Mucosa of descending colon (tissue), 3 donors: ENCODE measurements at regions not wholly inside any gene's neighbourhood (a gene's known extent, or its start where the extent isn't known, plus 50 kb on each side); places are given as distances from the start of the nearest gene placed in this dataset.

Source experiments
- ATAC-seq: fragments of 200-7000 bp; cut with Tn5 transposase; one replicate; pipeline ENCODE4 v1.9.1; 2020; ENCODE audit warnings: mild to moderate bottlenecking, moderate library complexity
- DNase-seq, 3 donors: peaks; one replicate each; pipeline ENCODE4 v3.0.0-alpha.2; 2020
- H3K36me3 ChIP-seq: fragments of 200-600 bp; one replicate; pipeline ENCODE4 v1.8.0; 2021; ENCODE audit warnings: low read depth, mild to moderate bottlenecking
- H3K4me1 ChIP-seq: fragments of 200-600 bp; one replicate; pipeline ENCODE4 v1.8.0; 2021; ENCODE audit warnings: low read depth, mild to moderate bottlenecking
- H3K4me3 ChIP-seq: fragments of 200-600 bp; one replicate; pipeline ENCODE4 v1.8.0; 2021; ENCODE audit warnings: mild to moderate bottlenecking
- H3K9me3 ChIP-seq: fragments of 200-600 bp; one replicate; pipeline ENCODE4 v1.8.0; 2021; ENCODE audit warnings: mild to moderate bottlenecking
- CTCF ChIP-seq: fragments of 200-600 bp; IDR thresholded peaks from one replicate; pipeline ENCODE4 v1.8.0; 2022; ENCODE audit warnings: antibody characterized with exemption, mild to moderate bottlenecking
- intact Hi-C, 2 donors: fragments of 100-400 bp; cut with DNase I in 1 of 2; cut with micrococcal nuclease in 1 of 2; formaldehyde crosslinking; loops; one replicate each; pipeline versions ENCODE4 v1.11.0 to v1.11.1; 2022; cut with DNase I, micrococcal nuclease
- donor health status: DM: no; HTN: no; CAD: no; lungs with moderate emphysema.
- donor health status: DM: no; HTN: no; CAD: no.
- donor health status: DM: no; HTN: yes; CAD: no.

- H3K4me1 ChIP-seq: no peaks in the 10 kb centered on the region
- no peak for TF ChIP-seq CTCF
- intact Hi-C loops: no loop called here
- H3K36me3 ChIP-seq: no peaks in the 10 kb centered on the region
- DNase-seq (no peak), ATAC-seq (no peak)
- no peak overlapping the region for H3K4me3 ChIP-seq
- H3K9me3 ChIP-seq: no peaks in the 10 kb centered on the region
Measured at GRCh38 chr3:34005886-34006285, 207.5 kb downstream of the PDCD6IP start.

- DNase-seq (no peak), ATAC-seq (no peak)
- Histone ChIP-seq H3K9me3 (no peaks in the 10 kb centered on the region), H3K4me3 (no peak overlapping the region), H3K36me3 (no peaks in the 10 kb centered on the region), H3K4me1 (no peaks in the 10 kb centered on the region)
- intact Hi-C loops: no loop called here
- no peak for TF ChIP-seq CTCF
Measured at GRCh38 chr3:34008191-34008590, 209.8 kb downstream of the PDCD6IP start.

- intact Hi-C loops: no loop called here
- no peak for TF ChIP-seq CTCF
- DNase-seq: no peak
- no peak for ATAC-seq
- no peaks in the 10 kb centered on the region for H3K9me3 ChIP-seq
- no peaks in the 10 kb centered on the region for H3K4me1 ChIP-seq
- H3K36me3 ChIP-seq: no peaks in the 10 kb centered on the region
- H3K4me3 ChIP-seq: no peak overlapping the region
Measured at GRCh38 chr3:34008836-34009809, 210.7 kb downstream of the PDCD6IP start.

GRCh38 chr3:34011171-34012101 is 213.0 kb downstream of the PDCD6IP start:
- no peak for ATAC-seq

More at GRCh38 chr3:34011171-34012101, 213.0 kb downstream of the PDCD6IP start:
- DNase-seq: no peak
- TF ChIP-seq CTCF: no peak
- H3K36me3 ChIP-seq: no peaks in the 10 kb centered on the region
- intact Hi-C loops: no loop called here
- no peaks in the 10 kb centered on the region for H3K4me1 ChIP-seq
- H3K4me3 ChIP-seq: no peak overlapping the region
- no peaks in the 10 kb centered on the region for H3K9me3 ChIP-seq
